GM12878 (cell line): ENCODE measurements at regions not wholly inside any gene's neighbourhood (a gene's known extent, or its start where the extent isn't known, plus 50 kb on each side); places are given as distances from the start of the nearest gene placed in this dataset.

ENCODE experiments used
- ATAC-seq: fragments of 200-7000 bp; cut with Tn5 transposase; 3 replicates; pipeline ENCODE4 v1.9.1; 2020; ENCODE audit warnings: mild to moderate bottlenecking, moderate library complexity
- BruUV-seq: library from RNA; stranded (reverse); fragments of 400-500 nt; replicated peaks from 2 replicates; lab custom pipeline; 2021; lab: Mats Ljungman, UMichigan
- CTCF ChIA-PET: fragments of 300-600 bp; sonication (Branson Sonifier 250); formaldehyde crosslinking; extraction: SDS; loops from one replicate; lab custom pipeline; 2021; ENCODE audit warnings: inconsistent platforms; lab: Yijun Ruan, JAX
- POLR2A ChIA-PET: fragments of 350-600 bp; formaldehyde crosslinking; extraction: SDS; loops from one replicate; lab custom pipeline; 2021; ENCODE audit warnings: inconsistent platforms; lab: Charles Lee
- RAD21 ChIA-PET: fragments of 300-600 bp; sonication (Branson Sonifier 250); formaldehyde crosslinking; loops from one replicate; lab custom pipeline; 2023; ENCODE audit warnings: antibody characterized with exemption; ENCODE audit not compliant: unreplicated experiment; lab: Charles Lee
- SMC1A ChIA-PET: fragments of 300-600 bp; sonication (Branson Sonifier 250); formaldehyde crosslinking; loops from one replicate; lab custom pipeline; 2023; ENCODE audit not compliant: unreplicated experiment, uncharacterized antibody; lab: Charles Lee
- DNase-seq: peaks from one replicate; pipeline ENCODE4 v3.0.0-alpha.2; 2011; ENCODE audit warnings: low read depth, low spot score
- FAIRE-seq: peaks from 3 replicates; lab custom pipeline; 2011; peaks lifted over from hg19 to GRCh38; lab: Jason Lieb, UNC
- H2AFZ ChIP-seq: 2 replicates; pipeline ENCODE4 v1.6.0; 2011; ENCODE audit warnings: low read depth, low read length, control low read depth; ENCODE audit not compliant: control insufficient read depth
- H3K27ac ChIP-seq: 2 replicates; pipeline ENCODE4 v1.5.1; 2011; ENCODE audit warnings: control low read depth; ENCODE audit not compliant: control insufficient read depth, insufficient read depth
- H3K27me3 ChIP-seq, 2 experiments: replicated peaks in 1 of 2; 2 replicates each; pipeline versions ENCODE4 v1.6.0 to v1.6.1; 2011; ENCODE audit warnings: low read length in 1 of 2; ENCODE audit not compliant: control insufficient read depth in 2 of 2, insufficient read depth in 2 of 2
- H3K36me3 ChIP-seq, 2 experiments: 2 replicates each; pipeline ENCODE4 v1.5.1; 2011; ENCODE audit warnings: low read length in 1 of 2; ENCODE audit not compliant: control insufficient read depth in 2 of 2, insufficient read depth in 2 of 2
- H3K4me1 ChIP-seq: 2 replicates; pipeline ENCODE4 v1.6.1; 2011; ENCODE audit warnings: mild to moderate bottlenecking, low read length, moderate library complexity, mixed read lengths; ENCODE audit not compliant: control insufficient read depth, insufficient read depth
- H3K4me2 ChIP-seq: 2 replicates; pipeline ENCODE4 v1.6.0; 2011; ENCODE audit warnings: control low read depth; ENCODE audit not compliant: control insufficient read depth, insufficient read depth
- H3K4me3 ChIP-seq: fragments of 200-600 bp; sonication (generic); 2 replicates; pipeline ENCODE4 v1.5.1; 2016
- H3K79me2 ChIP-seq: 2 replicates; pipeline ENCODE4 v1.6.0; 2011; ENCODE audit warnings: low read length; ENCODE audit not compliant: control insufficient read depth, insufficient read depth
- H3K9ac ChIP-seq: 2 replicates; pipeline ENCODE4 v1.8.0; 2011; ENCODE audit warnings: low read length, control low read depth, mixed read lengths; ENCODE audit not compliant: control insufficient read depth, insufficient read depth
- H3K9me3 ChIP-seq: replicated peaks from 3 replicates; pipeline ENCODE4 v1.5.1; 2011; ENCODE audit warnings: mild to moderate bottlenecking, low read length; ENCODE audit not compliant: control insufficient read depth, insufficient read depth
- H4K20me1 ChIP-seq: 2 replicates; pipeline ENCODE4 v1.6.0; 2011; ENCODE audit not compliant: control insufficient read depth, insufficient read depth
- ASH2L ChIP-seq: fragments of 300-600, 200-600 bp; sonication (generic); IDR thresholded peaks from 2 replicates; pipeline ENCODE4 v1.6.1; 2017; ENCODE audit warnings: low read depth, mild to moderate bottlenecking, borderline replicate concordance
- BCLAF1 ChIP-seq: fragments of 450-650 bp; IDR thresholded peaks from 2 replicates; pipeline ENCODE4 v1.6.1; 2017; ENCODE audit warnings: antibody characterized with exemption, mild to moderate bottlenecking, moderate library complexity
- EED ChIP-seq: sonication (generic); IDR thresholded peaks from 2 replicates; pipeline ENCODE4 v1.6.1; 2016; ENCODE audit warnings: antibody characterized with exemption, low read depth
- HCFC1 ChIP-seq: fragments of 150-350 bp; IDR thresholded peaks from 2 replicates; pipeline ENCODE4 v1.6.1; 2014; ENCODE audit warnings: low read length
- HDAC6 ChIP-seq: fragments of 200-600 bp; sonication (generic); IDR thresholded peaks from one replicate; pipeline ENCODE4 v1.8.0; 2017; ENCODE audit warnings: antibody characterized with exemption; ENCODE audit not compliant: unreplicated experiment
- IKZF2 ChIP-seq, 2 experiments: fragments of 450-650 bp; IDR thresholded peaks; 2 replicates each; pipeline ENCODE4 v1.6.1; 2017; ENCODE audit warnings: mild to moderate bottlenecking in 2 of 2, moderate library complexity in 2 of 2
- JUNB ChIP-seq: IDR thresholded peaks from 2 replicates; pipeline ENCODE4 v1.6.1; 2016; ENCODE audit warnings: antibody characterized with exemption, mild to moderate bottlenecking
- KLF5 ChIP-seq: fragments of 450-650 bp; IDR thresholded peaks from 2 replicates; pipeline ENCODE4 v1.6.1; 2014; ENCODE audit warnings: mild to moderate bottlenecking; ENCODE audit not compliant: partially characterized antibody
- MYC ChIP-seq: IDR thresholded peaks from 2 replicates; pipeline ENCODE4 v1.6.1; 2011; ENCODE audit warnings: mild to moderate bottlenecking, low read length, moderate library complexity, inconsistent platforms; ENCODE audit not compliant: insufficient read depth, insufficient replicate concordance, insufficient read length, severe bottlenecking
- NFIC ChIP-seq: IDR thresholded peaks from 2 replicates; pipeline ENCODE4 v1.6.1; 2012; ENCODE audit warnings: low read depth, mild to moderate bottlenecking, inconsistent platforms, low read length, moderate library complexity
- NR2F1 ChIP-seq: fragments of 450-650 bp; conservative IDR thresholded peaks from 2 replicates; pipeline ENCODE4 v1.6.1; 2017; ENCODE audit warnings: mild to moderate bottlenecking
- PML ChIP-seq: IDR thresholded peaks from 2 replicates; pipeline ENCODE4 v1.6.1; 2012; ENCODE audit warnings: low read length, inconsistent platforms
- RELA ChIP-seq: fragments of 450-650 bp; IDR thresholded peaks from 2 replicates; pipeline ENCODE4 v1.8.0; 2014; ENCODE audit warnings: borderline replicate concordance; ENCODE audit not compliant: partially characterized antibody
- RFX5 ChIP-seq: IDR thresholded peaks from 2 replicates; pipeline ENCODE4 v1.6.1; 2011; ENCODE audit warnings: low read depth, low read length, improper control_type of control experiment
- RUNX3 ChIP-seq: IDR thresholded peaks from 2 replicates; pipeline ENCODE4 v1.6.1; 2012; ENCODE audit warnings: low read length, inconsistent platforms
- STAT1 ChIP-seq: fragments of 450-650 bp; conservative IDR thresholded peaks from 2 replicates; pipeline ENCODE4 v1.6.1; 2014; ENCODE audit warnings: antibody characterized with exemption, mild to moderate bottlenecking
- STAT3 ChIP-seq: IDR thresholded peaks from 2 replicates; pipeline ENCODE4 v1.6.1; 2011; ENCODE audit warnings: low read depth, low read length, improper control_type of control experiment
- ZBED1 ChIP-seq: IDR thresholded peaks from 2 replicates; pipeline ENCODE4 v1.6.1; 2016; ENCODE audit warnings: borderline replicate concordance
- ZNF217 ChIP-seq: fragments of 450-650 bp; IDR thresholded peaks from 2 replicates; pipeline ENCODE4 v1.6.1; 2017; ENCODE audit warnings: antibody characterized with exemption, mild to moderate bottlenecking
- ZNF384 ChIP-seq: IDR thresholded peaks from 2 replicates; pipeline ENCODE4 v1.6.1; 2012; ENCODE audit warnings: low read depth, mild to moderate bottlenecking, low read length, improper control_type of control experiment, borderline replicate concordance
- WGBS: methylation state at CpG from one replicate; pipeline ENCODE4 v1.1.6; 2016; ENCODE audit warnings: low lambda C conversion rate; ENCODE audit not compliant: insufficient replicate concordance, insufficient coverage; ENCODE audit errors: missing lambda C conversion rate; 5-methylcytosine and 5-hydroxymethylcytosine counted together
- in situ Hi-C: fragments of 300-500 bp; cut with MboI; formaldehyde crosslinking; loops from 9 replicates; pipeline ENCODE4 v1.14.3; 2018; ENCODE audit warnings: mixed read lengths
- intact Hi-C: fragments of 100-400 bp; cut with micrococcal nuclease; formaldehyde crosslinking; loops from one replicate; pipeline ENCODE4 v1.14.2; 2022; ENCODE audit not compliant: unreplicated experiment

GRCh38 chr5:34597034-34598027 is 58.8 kb upstream of the RAI14 start (continued):
- TF ChIP-seq BCLAF1 (no peak), KLF5 (no peak), ZNF384 (no peak), STAT1 (no peak)

DNA sequence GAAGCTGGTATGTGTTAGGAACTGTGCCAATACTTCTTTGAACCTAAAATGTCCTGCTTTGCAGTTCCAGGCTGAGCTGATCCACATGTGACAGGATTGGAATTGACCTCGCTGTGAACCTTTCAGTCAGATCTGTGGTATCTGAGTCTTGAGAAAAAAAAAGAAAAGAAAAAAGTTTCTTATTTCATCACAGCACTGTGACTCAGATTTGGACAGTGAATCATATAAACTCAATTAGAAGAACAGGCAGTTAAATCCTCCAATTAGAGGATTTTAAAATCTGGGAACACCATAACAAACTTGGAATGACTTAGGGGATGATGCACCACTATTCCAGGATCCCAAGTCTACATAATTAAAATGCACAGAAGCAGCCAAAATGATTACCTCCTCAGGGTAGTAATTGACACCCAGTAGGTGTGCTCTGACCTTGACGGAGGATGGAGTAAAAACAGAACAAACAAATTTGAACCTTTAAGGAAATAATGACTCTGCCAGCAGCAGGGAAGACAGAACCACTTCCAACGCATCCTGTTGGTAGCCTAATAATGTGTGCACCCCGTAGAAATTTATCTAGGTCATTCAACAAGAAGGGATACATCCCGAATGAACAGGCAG is 57.8 kb upstream of the RAI14 start:
- DNase-seq (no peak), FAIRE-seq (no peak), ATAC-seq (no peak)
- ChIA-PET SMC1A (no interaction called here), CTCF (no interaction called here), POLR2A (no interaction called here), RAD21 (no interaction called here)
- Histone ChIP-seq H3K9me3 (no peaks in the 10 kb centered on the region), H2AFZ (no peak overlapping the region), H3K4me1 (no peaks in the 10 kb centered on the region), H4K20me1 (no peaks in the 10 kb centered on the region), H3K4me3 (no peak overlapping the region), H3K36me3 (no peaks in the 10 kb centered on the region), H3K4me2 (no peak overlapping the region), H3K27ac (no peak overlapping the region), H3K9ac (no peak overlapping the region), H3K79me2 (no peaks in the 10 kb centered on the region), H3K27me3 (peaks cover 0 to 3% of the 10 kb centered on the region in 2 experiments; a peak in 1 of 4 replicates)
- TF ChIP-seq MYC, result no peak
- TF ChIP-seq JUNB, result peak; percentile 74
- no peak for TF ChIP-seq STAT3
- TF ChIP-seq HDAC6, result no peak
- TF ChIP-seq HCFC1, result no peak
- no peak for TF ChIP-seq ZNF217
- peak; percentile 64; the same call in 1 of the 2 replicates for TF ChIP-seq NFIC
- TF ChIP-seq RFX5, result no peak
- TF ChIP-seq ZBED1, result 0 out of 2 replicates have a peak, but pooled peaks have one; percentile 36
- TF ChIP-seq PML, result no peak
- peak; percentile 15; the same call in 1 of the 2 replicates for TF ChIP-seq RUNX3
- peak; percentile 16; the same call in 1 of the 2 replicates for TF ChIP-seq EED
- TF ChIP-seq IKZF2 (IDR thresholded peaks at IDR 0.05), result no peak
- no peak for TF ChIP-seq ASH2L
- no peak for TF ChIP-seq NR2F1
- no peak for TF ChIP-seq RELA
- TF ChIP-seq ZNF384, result no peak
- 0% methylated on average over 5 of the region's 5 CpGs for WGBS
- intact Hi-C loops (no loop called here), in situ Hi-C loops (no loop called here)
- no TSS peak for BruUV-seq
